ENCODE measurements at regions not wholly inside any gene's neighbourhood (a gene's known extent, or its start where the extent isn't known, plus 50 kb on each side); places are given as distances from the start of the nearest gene placed in this dataset.
"Not testable (repeated sequence)": the region's sequence is repeated elsewhere in the genome, so short reads cannot be mapped to it uniquely, and the experiment has no call there.

- H3K27ac ChIP-seq (ENCODE audit: low read length, poor library complexity, severe bottlenecking); H3K9me3 ChIP-seq (ENCODE audit: control insufficient read depth, low read length); H2AFZ ChIP-seq (ENCODE audit: low read depth, low read length); DNase-seq; H2BK15ac ChIP-seq (ENCODE audit: low read depth, poor library complexity, severe bottlenecking); H2BK5ac ChIP-seq (ENCODE audit: low read depth, low read length, poor library complexity, severe bottlenecking); H3K36me3 ChIP-seq (ENCODE audit: control insufficient read depth in 1 of 2, insufficient read depth in 2 of 2, low read depth in 1 of 2, low read length in 2 of 2); H3K14ac ChIP-seq (ENCODE audit: low read length in 2 of 2); H4K8ac ChIP-seq (ENCODE audit: low read length); H3K4ac ChIP-seq (ENCODE audit: low read depth in 1 of 2, low read length in 2 of 2); H4K91ac ChIP-seq (ENCODE audit: low read length); H3K79me1 ChIP-seq (replicated peaks; ENCODE audit: low read length, poor library complexity, severe bottlenecking); H3K4me2 ChIP-seq (ENCODE audit: low read length, poor library complexity, severe bottlenecking); H2BK120ac ChIP-seq (ENCODE audit: low read depth, low read length); H3K18ac ChIP-seq (ENCODE audit: low read depth in 1 of 2, low read length in 2 of 2); H3K9ac ChIP-seq (ENCODE audit: low read length); H3K27me3 ChIP-seq (ENCODE audit: control insufficient read depth in 1 of 2, insufficient read depth in 1 of 2, low read length in 2 of 2); H2AK5ac ChIP-seq (ENCODE audit: low read length, severe bottlenecking); H2BK12ac ChIP-seq (ENCODE audit: low read length in 2 of 2); H3K4me1 ChIP-seq (ENCODE audit: control insufficient read depth, insufficient read depth, low read depth, low read length); H3K4me3 ChIP-seq (ENCODE audit: insufficient read depth in 1 of 2, low read depth in 1 of 2, low read length in 2 of 2); H3K23ac ChIP-seq (ENCODE audit: low read length in 2 of 2): not testable (repeated sequence)
- no CpG with 5 or more reads among the region's 2 CpGs for WGBS
Measured at GRCh38 chr15:101948491-101949010, 136.5 kb downstream of the OR4F15 start.

GRCh38 chr15:101949380-101950065 is 137.5 kb downstream of the OR4F15 start:
- H4K91ac ChIP-seq (ENCODE audit: low read length); H2BK12ac ChIP-seq (ENCODE audit: low read length in 2 of 2): not testable (repeated sequence)

GRCh38 chr15:101953993-101954392 is 142.0 kb downstream of the OR4F15 start:
- H2AK5ac ChIP-seq (ENCODE audit: low read length, severe bottlenecking); H2BK5ac ChIP-seq (ENCODE audit: low read depth, low read length, poor library complexity, severe bottlenecking); H3K23ac ChIP-seq (ENCODE audit: low read length in 2 of 2); H2BK120ac ChIP-seq (ENCODE audit: low read depth, low read length); H2BK15ac ChIP-seq (ENCODE audit: low read depth, poor library complexity, severe bottlenecking); H3K4me1 ChIP-seq (ENCODE audit: control insufficient read depth, insufficient read depth, low read depth, low read length); H4K8ac ChIP-seq (ENCODE audit: low read length); DNase-seq; H3K18ac ChIP-seq (ENCODE audit: low read depth in 1 of 2, low read length in 2 of 2); H3K36me3 ChIP-seq (ENCODE audit: control insufficient read depth in 1 of 2, insufficient read depth in 2 of 2, low read depth in 1 of 2, low read length in 2 of 2); H3K14ac ChIP-seq (ENCODE audit: low read length in 2 of 2); H3K79me1 ChIP-seq (replicated peaks; ENCODE audit: low read length, poor library complexity, severe bottlenecking); H3K27ac ChIP-seq (ENCODE audit: low read length, poor library complexity, severe bottlenecking); H3K4ac ChIP-seq (ENCODE audit: low read depth in 1 of 2, low read length in 2 of 2); H3K27me3 ChIP-seq (ENCODE audit: control insufficient read depth in 1 of 2, insufficient read depth in 1 of 2, low read length in 2 of 2); H3K4me2 ChIP-seq (ENCODE audit: low read length, poor library complexity, severe bottlenecking); H3K9me3 ChIP-seq (ENCODE audit: control insufficient read depth, low read length); H4K91ac ChIP-seq (ENCODE audit: low read length); H2BK12ac ChIP-seq (ENCODE audit: low read length in 2 of 2); H2AFZ ChIP-seq (ENCODE audit: low read depth, low read length); H3K4me3 ChIP-seq (ENCODE audit: insufficient read depth in 1 of 2, low read depth in 1 of 2, low read length in 2 of 2); H3K9ac ChIP-seq (ENCODE audit: low read length): not testable (repeated sequence)
- no CpG with 5 or more reads among the region's 7 CpGs for WGBS

More at GRCh38 chr15:101949380-101950065, 137.5 kb downstream of the OR4F15 start:
- not testable (repeated sequence) for H2AK5ac ChIP-seq (ENCODE audit: low read length, severe bottlenecking); H2BK5ac ChIP-seq (ENCODE audit: low read depth, low read length, poor library complexity, severe bottlenecking); H3K4me3 ChIP-seq (ENCODE audit: insufficient read depth in 1 of 2, low read depth in 1 of 2, low read length in 2 of 2); H2BK120ac ChIP-seq (ENCODE audit: low read depth, low read length); H2AFZ ChIP-seq (ENCODE audit: low read depth, low read length); H3K4me2 ChIP-seq (ENCODE audit: low read length, poor library complexity, severe bottlenecking); H4K8ac ChIP-seq (ENCODE audit: low read length); H3K9me3 ChIP-seq (ENCODE audit: control insufficient read depth, low read length); H3K9ac ChIP-seq (ENCODE audit: low read length); H2BK15ac ChIP-seq (ENCODE audit: low read depth, poor library complexity, severe bottlenecking); H3K14ac ChIP-seq (ENCODE audit: low read length in 2 of 2); H3K23ac ChIP-seq (ENCODE audit: low read length in 2 of 2); H3K4me1 ChIP-seq (ENCODE audit: control insufficient read depth, insufficient read depth, low read depth, low read length); H3K27ac ChIP-seq (ENCODE audit: low read length, poor library complexity, severe bottlenecking); H3K18ac ChIP-seq (ENCODE audit: low read depth in 1 of 2, low read length in 2 of 2); DNase-seq; H3K4ac ChIP-seq (ENCODE audit: low read depth in 1 of 2, low read length in 2 of 2); H3K27me3 ChIP-seq (ENCODE audit: control insufficient read depth in 1 of 2, insufficient read depth in 1 of 2, low read length in 2 of 2); H3K36me3 ChIP-seq (ENCODE audit: control insufficient read depth in 1 of 2, insufficient read depth in 2 of 2, low read depth in 1 of 2, low read length in 2 of 2); H3K79me1 ChIP-seq (replicated peaks; ENCODE audit: low read length, poor library complexity, severe bottlenecking)
- no CpG with 5 or more reads among the region's 1 CpG for WGBS

GRCh38 chr15:101955840-101956239 is 143.8 kb downstream of the OR4F15 start:
- 82% methylated on average over 3 of the region's 8 CpGs for WGBS
- H3K9me3 ChIP-seq (ENCODE audit: control insufficient read depth, low read length); H2AFZ ChIP-seq (ENCODE audit: low read depth, low read length); H2BK12ac ChIP-seq (ENCODE audit: low read length in 2 of 2); H2BK5ac ChIP-seq (ENCODE audit: low read depth, low read length, poor library complexity, severe bottlenecking); H2BK15ac ChIP-seq (ENCODE audit: low read depth, poor library complexity, severe bottlenecking); H3K27ac ChIP-seq (ENCODE audit: low read length, poor library complexity, severe bottlenecking); H3K14ac ChIP-seq (ENCODE audit: low read length in 2 of 2); H3K4ac ChIP-seq (ENCODE audit: low read depth in 1 of 2, low read length in 2 of 2); H3K27me3 ChIP-seq (ENCODE audit: control insufficient read depth in 1 of 2, insufficient read depth in 1 of 2, low read length in 2 of 2); H3K23ac ChIP-seq (ENCODE audit: low read length in 2 of 2); H3K36me3 ChIP-seq (ENCODE audit: control insufficient read depth in 1 of 2, insufficient read depth in 2 of 2, low read depth in 1 of 2, low read length in 2 of 2); H3K4me2 ChIP-seq (ENCODE audit: low read length, poor library complexity, severe bottlenecking); H3K4me3 ChIP-seq (ENCODE audit: insufficient read depth in 1 of 2, low read depth in 1 of 2, low read length in 2 of 2); H4K8ac ChIP-seq (ENCODE audit: low read length); H3K4me1 ChIP-seq (ENCODE audit: control insufficient read depth, insufficient read depth, low read depth, low read length); H3K9ac ChIP-seq (ENCODE audit: low read length); H3K79me1 ChIP-seq (replicated peaks; ENCODE audit: low read length, poor library complexity, severe bottlenecking); H2AK5ac ChIP-seq (ENCODE audit: low read length, severe bottlenecking); H2BK120ac ChIP-seq (ENCODE audit: low read depth, low read length): not testable (repeated sequence)
- DNase-seq, result peak; percentile 67
- Histone ChIP-seq H4K91ac (ENCODE audit: low read length) (peak overlapping the region; percentile 27), H3K18ac (ENCODE audit: low read depth in 1 of 2, low read length in 2 of 2) (peak overlapping the region in 1 of 2 experiments; percentile 62)

Measured in mesenchymal stem cell (in vitro differentiated cells and primary cell).